ENCODE measurements at regions not wholly inside any gene's neighbourhood (a gene's known extent, or its start where the extent isn't known, plus 50 kb on each side); places are given as distances from the start of the nearest gene placed in this dataset.
"Not testable (repeated sequence)": the region's sequence is repeated elsewhere in the genome, so short reads cannot be mapped to it uniquely, and the experiment has no call there.

- no peak for DNase-seq (ENCODE audit: low spot score)
Measured at GRCh38 chr7:156383526-156383925, 257.0 kb upstream of the RNF32 start.

GRCh38 chr7:156380261-156380660 is 260.3 kb upstream of the RNF32 start:
- DNase-seq (ENCODE audit: low spot score): no peak

- no peak for DNase-seq (ENCODE audit: low spot score)
Measured at GRCh38 chr7:156379324-156380070, 261.1 kb upstream of the RNF32 start.

- no peak for DNase-seq (ENCODE audit: low spot score)
Measured at GRCh38 chr7:156378806-156379205, 261.8 kb upstream of the RNF32 start.

GRCh38 chr7:156376317-156376716 is 264.3 kb upstream of the RNF32 start:
- DNase-seq (ENCODE audit: low spot score): no peak

DNA sequence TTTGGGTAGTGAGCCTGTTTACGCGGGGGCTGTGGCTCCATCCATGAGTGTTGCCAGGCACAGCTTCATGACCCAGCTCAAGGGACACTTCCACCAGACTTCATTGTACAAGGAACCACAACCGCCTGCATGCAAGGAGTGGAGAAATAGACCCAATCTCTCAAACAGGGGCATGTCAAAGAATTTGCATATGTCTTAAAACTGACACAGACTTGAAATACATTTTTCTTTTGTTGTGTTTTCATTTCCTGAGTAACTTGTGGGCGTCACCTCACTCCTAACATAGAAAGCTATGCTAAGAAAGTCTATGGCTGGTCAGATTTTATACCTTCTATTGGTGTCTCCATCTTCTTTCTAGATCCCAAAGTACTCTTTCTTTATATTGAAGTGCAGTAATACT is 266.2 kb upstream of the RNF32 start:
- no peak for DNase-seq (ENCODE audit: low spot score)

DNA sequence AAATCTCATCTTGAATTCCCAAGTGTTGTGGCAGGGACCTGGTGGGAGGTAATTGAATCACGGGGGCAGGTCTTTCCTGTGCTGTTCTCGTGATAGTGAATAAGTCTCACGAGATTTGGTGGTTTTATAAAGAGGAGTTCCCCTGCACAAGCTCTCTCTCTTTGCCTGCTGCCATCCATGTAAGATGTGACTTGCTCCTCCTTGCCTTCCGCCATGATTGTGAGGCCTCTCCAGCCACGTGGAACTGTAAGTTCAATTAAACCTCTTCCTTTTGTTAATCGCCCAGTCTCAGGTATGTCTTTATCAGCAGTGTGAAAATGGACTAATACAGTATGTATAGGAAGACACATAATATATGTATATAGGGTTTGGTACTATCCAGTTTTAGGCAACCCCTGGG is 270.6 kb upstream of the RNF32 start:
- DNase-seq (ENCODE audit: low spot score): not testable (repeated sequence)

- DNase-seq (ENCODE audit: low spot score): no peak
Measured at GRCh38 chr7:156368053-156368843, 272.3 kb upstream of the RNF32 start.

DNA sequence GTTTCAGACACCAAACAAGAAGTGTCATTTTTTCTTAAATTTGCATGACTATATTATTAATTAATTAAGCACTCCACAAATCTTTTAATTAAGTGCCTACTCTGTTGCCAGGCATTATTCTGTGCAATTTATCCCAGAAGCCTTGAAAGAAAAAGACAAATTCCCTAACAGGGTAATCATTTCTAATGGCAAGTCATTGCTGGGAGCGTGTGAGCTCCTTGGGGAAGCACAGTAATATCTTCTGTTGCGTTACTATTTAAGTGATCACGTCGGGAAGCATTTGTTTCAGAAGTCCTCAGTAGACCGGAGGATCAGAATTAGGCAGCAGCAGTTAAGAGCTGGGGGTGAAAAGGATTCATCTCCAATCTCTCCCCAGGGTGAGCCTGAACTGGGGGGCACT is 276.8 kb upstream of the RNF32 start:
- DNase-seq (ENCODE audit: low spot score): no peak

DNA sequence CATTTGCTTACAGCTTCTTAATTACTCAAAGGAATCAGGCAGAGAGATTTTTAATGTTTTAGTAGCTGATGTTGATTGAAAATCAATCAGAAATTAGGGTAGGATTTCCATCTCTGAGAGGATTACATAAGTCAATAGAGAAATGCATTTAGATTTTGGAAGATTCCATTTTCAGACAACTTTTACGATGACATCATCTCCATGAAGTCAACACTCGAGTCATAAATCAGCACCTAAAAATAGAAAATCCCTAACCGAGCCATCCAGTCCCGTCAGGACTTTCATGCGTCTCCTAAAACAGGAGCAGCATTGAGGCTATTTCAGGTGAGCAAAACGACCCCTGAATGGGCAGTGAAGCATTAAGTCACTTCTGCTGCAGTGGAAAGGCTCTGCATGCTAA is 279.7 kb upstream of the RNF32 start:
- no peak for DNase-seq (ENCODE audit: low spot score)

DNA sequence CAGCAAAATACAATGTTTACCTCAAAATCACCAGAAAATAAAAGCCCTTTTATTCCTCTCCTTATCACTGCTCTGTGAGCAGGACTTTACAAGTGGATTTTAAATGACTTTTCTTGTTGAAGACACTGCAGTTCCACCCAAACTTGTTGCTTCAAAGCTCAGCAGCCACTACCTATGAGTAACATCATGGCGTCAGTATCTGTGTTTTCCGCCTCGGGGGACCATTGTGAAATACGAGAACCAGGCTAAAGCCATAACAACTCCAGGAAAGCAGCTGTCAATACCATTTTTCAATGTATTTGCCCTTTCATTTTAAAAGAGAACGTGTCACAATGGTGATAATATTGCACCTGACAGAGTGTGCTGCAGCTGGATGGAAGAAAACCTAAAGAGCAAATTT is 284.0 kb upstream of the RNF32 start:
- no peak for DNase-seq (ENCODE audit: low spot score)

GRCh38 chr7:156353352-156353751 is 287.2 kb upstream of the RNF32 start:
- DNase-seq (ENCODE audit: low spot score): no peak

- not testable (repeated sequence) for DNase-seq (ENCODE audit: low spot score)
Measured at GRCh38 chr7:156347703-156348248, 292.8 kb upstream of the RNF32 start.

DNA sequence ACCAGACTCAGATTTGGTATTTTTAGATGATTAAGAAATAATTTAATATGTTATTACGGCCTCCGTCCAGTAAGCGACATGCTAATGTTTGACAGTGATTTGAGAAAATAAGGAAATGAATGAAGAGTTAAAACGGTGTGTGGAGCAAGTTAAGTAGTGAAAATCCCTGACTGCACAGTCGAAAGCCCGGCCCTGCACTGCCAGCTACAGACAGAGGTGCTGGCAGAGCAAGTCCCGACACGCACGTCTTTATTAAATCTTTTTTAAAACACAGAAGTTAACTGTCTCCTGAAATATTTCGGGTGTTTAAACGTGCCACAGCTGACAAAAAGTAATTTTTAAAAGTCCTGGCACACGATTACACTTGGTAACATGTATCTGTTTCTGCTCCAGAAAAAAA is 293.4 kb upstream of the RNF32 start:
- no peak for DNase-seq (ENCODE audit: low spot score)

DNA sequence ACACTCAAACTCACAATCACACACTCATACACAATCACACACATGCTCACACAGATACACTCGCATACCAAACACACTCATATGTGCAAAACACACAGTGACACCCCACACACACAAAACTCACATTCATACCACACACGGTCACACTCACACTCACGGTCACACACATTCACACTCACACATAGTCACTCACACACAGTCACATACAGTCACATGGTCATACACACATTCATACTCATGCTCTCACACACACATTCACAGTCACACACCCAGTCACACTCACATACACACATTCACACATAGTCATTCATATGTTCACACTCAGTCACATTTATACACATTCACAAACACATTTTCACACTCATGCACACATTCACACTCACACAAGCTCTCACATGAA is 296.0 kb upstream of the RNF32 start:
- no peak for DNase-seq (ENCODE audit: low spot score)

DNA sequence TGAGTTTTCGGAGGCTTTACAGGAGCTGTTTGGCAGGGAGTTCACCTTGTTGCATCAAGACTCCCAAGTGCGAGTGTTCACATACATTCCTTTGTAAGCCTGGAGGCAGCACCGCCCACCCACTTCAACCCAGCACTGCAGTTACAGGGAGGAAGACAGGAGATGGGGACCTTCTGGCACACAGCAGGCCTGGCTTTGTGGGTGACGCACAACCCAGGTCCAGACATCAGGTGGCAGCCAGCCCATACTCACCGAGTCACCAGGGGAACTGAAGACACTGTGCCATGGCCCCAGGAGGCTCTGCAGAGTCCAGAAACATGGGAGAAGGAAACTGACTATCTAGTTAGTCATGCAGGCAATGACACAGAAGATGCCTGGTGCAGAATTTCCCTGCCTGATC is 305.9 kb upstream of the RNF32 start:
- DNase-seq (ENCODE audit: low spot score): no peak

GRCh38 chr7:156327916-156328315 is 312.7 kb upstream of the RNF32 start:
- no peak for DNase-seq (ENCODE audit: low spot score)

DNA sequence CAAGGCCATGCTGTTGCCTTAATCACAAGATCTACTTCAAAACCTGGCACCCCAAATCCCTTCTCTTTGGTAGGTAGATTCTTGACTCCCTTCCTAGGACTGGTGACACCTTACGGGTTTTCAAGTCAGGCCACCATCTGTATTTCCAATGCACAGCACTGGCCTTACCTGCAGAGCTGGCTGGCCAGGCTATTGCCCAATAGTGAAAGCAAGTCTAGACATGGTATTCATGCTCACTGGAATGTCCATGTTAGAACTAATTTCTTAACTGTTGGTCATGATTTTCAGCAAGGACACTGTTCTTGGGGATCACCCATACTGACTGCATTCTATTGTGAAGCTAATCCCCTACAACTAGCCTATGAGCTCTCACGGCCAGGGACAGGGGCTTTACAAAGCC is 313.1 kb upstream of the RNF32 start:
- no peak for DNase-seq (ENCODE audit: low spot score)

GRCh38 chr7:156324201-156324600 is 316.4 kb upstream of the RNF32 start:
- DNase-seq (ENCODE audit: low spot score): no peak

- DNase-seq (ENCODE audit: low spot score): not testable (repeated sequence)
Measured at GRCh38 chr7:156321430-156321829, 319.1 kb upstream of the RNF32 start.

GRCh38 chr7:156318926-156319325 is 321.6 kb upstream of the RNF32 start:
- no peak for DNase-seq (ENCODE audit: low spot score)

DNA sequence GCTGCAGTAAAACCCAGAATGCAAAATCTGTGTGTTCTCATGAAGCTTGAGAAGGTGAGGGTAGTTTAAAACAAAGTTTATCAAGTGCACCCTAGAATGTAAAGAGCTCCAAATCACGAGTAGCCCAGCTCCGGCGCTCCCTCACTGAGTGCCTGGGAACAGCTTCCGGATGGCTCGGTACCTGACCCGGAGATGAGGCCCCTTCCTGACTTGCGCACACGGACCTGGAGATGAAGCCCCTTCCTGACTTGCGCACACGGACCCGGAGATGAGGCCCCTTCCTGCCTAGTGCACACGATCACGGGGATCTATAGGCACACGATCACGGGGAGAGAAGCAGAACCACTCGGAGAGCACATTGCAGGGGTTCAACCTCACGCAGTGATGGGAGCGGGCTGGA is 322.1 kb upstream of the RNF32 start:
- DNase-seq (ENCODE audit: low spot score): no peak

- DNase-seq (ENCODE audit: low spot score): no peak
Measured at GRCh38 chr7:156309016-156309620, 331.5 kb upstream of the RNF32 start.

Measured in A172 (cell line).